MG63 (cell line): ENCODE measurements at regions not wholly inside any gene's neighbourhood (a gene's known extent, or its start where the extent isn't known, plus 50 kb on each side); places are given as distances from the start of the nearest gene placed in this dataset.
A peak's percentile ranks its signal among the peaks of the same experiment; 100 is the strongest.
"Not testable (repeated sequence)": the region's sequence is repeated elsewhere in the genome, so short reads cannot be mapped to it uniquely, and the experiment has no call there.

Source experiments
- DNase-seq: peaks from one replicate; pipeline ENCODE4 v3.0.0-alpha.2; 2020
- H3K27me3 ChIP-seq: fragments of 250-450 bp; sonication (Bioruptor Pico); 2 replicates; pipeline ENCODE4 v1.5.1; 2020; ENCODE audit warnings: mild to moderate bottlenecking, moderate library complexity
- H3K36me3 ChIP-seq: fragments of 250-450 bp; sonication (Bioruptor Pico); 2 replicates; pipeline ENCODE4 v1.5.1; 2020; ENCODE audit warnings: mild to moderate bottlenecking, moderate library complexity
- H3K4me3 ChIP-seq: fragments of 250-450 bp; sonication (Bioruptor Pico); 2 replicates; pipeline ENCODE4 v1.5.1; 2020; ENCODE audit warnings: mild to moderate bottlenecking, moderate library complexity
- H3K9me3 ChIP-seq: fragments of 250-450 bp; sonication (Bioruptor Pico); 2 replicates; pipeline ENCODE4 v1.5.1; 2020; ENCODE audit warnings: mild to moderate bottlenecking, moderate library complexity

- Histone ChIP-seq H3K36me3 (no peaks in the 10 kb centered on the region), H3K27me3 (no peaks in the 10 kb centered on the region), H3K4me3 (no peak overlapping the region), H3K9me3 (no peaks in the 10 kb centered on the region)
- DNase-seq: peak; percentile 37
Measured at GRCh38 chr5:9785751-9786150, 155.6 kb upstream of the TAS2R1 start.

- no peak for DNase-seq
- Histone ChIP-seq H3K9me3 (peaks cover 3% of the 10 kb centered on the region; the same call in 1 of the 2 replicates), H3K36me3 (no peaks in the 10 kb centered on the region), H3K4me3 (no peak overlapping the region), H3K27me3 (no peaks in the 10 kb centered on the region)
Measured at GRCh38 chr5:9784231-9784630, 154.1 kb upstream of the TAS2R1 start.

DNA sequence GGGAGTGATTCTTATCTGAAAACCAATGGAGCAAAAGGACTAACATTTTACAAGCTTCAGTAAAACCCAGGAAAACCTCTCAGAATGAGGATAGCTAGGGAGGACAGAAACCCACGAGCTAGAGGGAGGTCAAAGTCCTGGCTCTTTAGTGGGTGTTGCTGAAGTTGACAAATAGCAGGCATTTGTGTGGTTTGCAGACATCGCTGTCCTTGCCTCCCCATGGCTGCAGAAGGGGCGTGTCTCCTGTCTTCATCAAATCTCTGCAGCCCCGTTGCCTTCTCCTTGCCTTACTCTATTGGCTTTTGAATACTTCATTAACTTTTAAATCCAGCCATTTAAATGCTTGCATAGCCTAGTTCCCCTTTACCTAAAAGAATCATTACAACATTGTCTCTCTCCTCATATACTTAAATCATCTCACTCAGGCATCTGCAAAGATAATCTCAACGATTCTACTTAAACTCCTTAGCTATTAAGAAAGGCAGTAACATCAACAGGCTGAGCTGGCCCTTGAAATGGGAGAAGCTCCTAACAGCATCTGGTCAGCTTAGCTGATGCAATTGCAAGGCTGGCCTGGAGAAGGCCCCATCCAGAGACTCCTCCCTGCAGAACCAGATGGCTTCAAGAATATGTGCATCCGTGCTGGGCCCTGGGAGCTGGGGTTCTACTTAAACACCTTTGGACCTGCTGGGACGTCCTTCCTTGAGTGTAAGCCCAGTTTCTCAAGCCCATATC, 152.8 kb upstream of the TAS2R1 start:
- Histone ChIP-seq H3K36me3 (no peaks in the 10 kb centered on the region), H3K27me3 (no peaks in the 10 kb centered on the region), H3K9me3 (peaks cover 7% of the 10 kb centered on the region; the same call in 1 of the 2 replicates), H3K4me3 (no peak overlapping the region)
- peak; percentile 63 for DNase-seq

DNA sequence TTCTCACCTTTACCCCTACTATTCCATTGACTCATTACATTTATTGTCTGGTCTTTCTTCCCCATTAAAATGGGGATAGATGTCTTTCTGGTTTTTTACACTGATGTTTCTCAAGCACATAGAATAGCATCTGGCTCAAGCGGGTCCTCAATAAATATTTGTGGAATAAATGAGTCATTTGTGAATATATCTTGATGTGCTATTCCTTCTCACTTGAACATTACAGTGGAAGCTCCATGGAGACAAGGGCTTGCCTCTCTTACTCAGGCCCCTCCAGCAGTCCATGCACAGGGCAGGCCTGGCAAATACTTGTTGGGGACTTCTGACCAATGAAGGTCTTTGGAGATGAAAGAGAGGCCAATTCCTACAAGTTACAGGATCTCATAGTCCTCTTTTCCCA, 151.7 kb upstream of the TAS2R1 start:
- H3K27me3 ChIP-seq: no peaks in the 10 kb centered on the region
- DNase-seq: no peak
- no peak overlapping the region for H3K4me3 ChIP-seq
- H3K36me3 ChIP-seq: no peaks in the 10 kb centered on the region
- peaks cover 7% of the 10 kb centered on the region; the same call in 1 of the 2 replicates for H3K9me3 ChIP-seq

DNA sequence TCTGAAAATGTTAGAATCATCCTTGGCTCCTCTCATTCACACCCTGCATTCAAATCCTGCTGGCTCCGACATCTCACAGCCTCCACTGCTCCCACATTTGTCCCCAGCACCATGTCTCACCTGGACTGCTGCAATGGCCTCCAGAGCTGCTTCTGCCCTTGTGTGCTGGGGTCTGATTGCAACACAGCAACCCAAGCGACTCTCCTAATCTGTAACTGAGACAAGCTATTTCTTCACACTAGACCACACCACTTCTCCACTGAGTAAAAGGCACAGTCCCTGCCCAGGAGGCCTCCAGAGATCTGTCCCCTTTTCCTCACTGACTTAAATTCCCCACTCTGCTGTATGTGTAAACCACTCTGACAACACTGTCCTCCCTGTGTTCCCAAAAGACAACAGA, 151.1 kb upstream of the TAS2R1 start:
- Histone ChIP-seq H3K4me3 (no peak overlapping the region), H3K27me3 (no peaks in the 10 kb centered on the region), H3K9me3 (peaks cover 7% of the 10 kb centered on the region; the same call in 1 of the 2 replicates), H3K36me3 (no peaks in the 10 kb centered on the region)
- DNase-seq: no peak

- Histone ChIP-seq H3K36me3 (no peaks in the 10 kb centered on the region), H3K9me3 (peaks cover 7% of the 10 kb centered on the region; the same call in 1 of the 2 replicates), H3K4me3 (no peak overlapping the region), H3K27me3 (no peaks in the 10 kb centered on the region)
- no peak for DNase-seq
Measured at GRCh38 chr5:9780501-9780900, 150.3 kb upstream of the TAS2R1 start.

- Histone ChIP-seq H3K9me3 (peaks cover 23% of the 10 kb centered on the region), H3K4me3 (no peak overlapping the region), H3K27me3 (no peaks in the 10 kb centered on the region), H3K36me3 (no peaks in the 10 kb centered on the region)
- no peak for DNase-seq
Measured at GRCh38 chr5:9776525-9776924, 146.4 kb upstream of the TAS2R1 start.

GRCh38 chr5:9775339-9775738, 145.2 kb upstream of the TAS2R1 start:
- Histone ChIP-seq H3K4me3 (no peak overlapping the region), H3K9me3 (peaks cover 26% of the 10 kb centered on the region), H3K27me3 (no peaks in the 10 kb centered on the region), H3K36me3 (no peaks in the 10 kb centered on the region)
- DNase-seq: no peak

DNA sequence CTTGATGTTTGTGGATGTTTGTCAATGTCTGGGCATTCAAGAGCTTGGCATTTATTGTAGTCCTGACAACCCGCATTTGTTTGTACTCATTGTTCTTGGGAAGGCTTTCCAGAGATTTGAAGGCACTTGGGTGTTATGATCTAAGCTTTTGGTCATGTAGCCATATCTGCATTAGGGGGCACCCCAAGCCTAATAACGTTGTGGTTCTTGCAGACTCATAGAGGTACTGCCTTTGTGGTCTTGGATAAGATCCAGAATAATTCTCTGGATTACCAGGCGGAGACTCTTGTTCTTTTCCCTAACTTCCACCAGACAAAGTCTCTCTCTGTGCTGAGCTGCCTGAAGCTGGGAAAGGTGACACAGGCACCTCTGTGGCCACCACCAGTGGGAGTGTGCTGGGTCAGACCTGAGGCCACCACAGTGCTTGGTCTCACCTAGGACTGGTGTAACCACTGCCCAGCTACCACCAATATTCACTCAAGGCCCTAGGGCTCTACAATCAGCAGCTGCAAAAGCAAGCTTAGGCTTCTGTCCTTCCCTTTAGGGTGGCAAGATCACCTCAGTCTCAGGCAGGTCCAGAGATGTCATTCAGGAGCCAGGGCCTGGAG, 144.4 kb upstream of the TAS2R1 start:
- Histone ChIP-seq H3K36me3 (no peaks in the 10 kb centered on the region), H3K9me3 (peaks cover 25% of the 10 kb centered on the region), H3K27me3 (no peaks in the 10 kb centered on the region), H3K4me3 (no peak overlapping the region)
- DNase-seq: no peak

DNA sequence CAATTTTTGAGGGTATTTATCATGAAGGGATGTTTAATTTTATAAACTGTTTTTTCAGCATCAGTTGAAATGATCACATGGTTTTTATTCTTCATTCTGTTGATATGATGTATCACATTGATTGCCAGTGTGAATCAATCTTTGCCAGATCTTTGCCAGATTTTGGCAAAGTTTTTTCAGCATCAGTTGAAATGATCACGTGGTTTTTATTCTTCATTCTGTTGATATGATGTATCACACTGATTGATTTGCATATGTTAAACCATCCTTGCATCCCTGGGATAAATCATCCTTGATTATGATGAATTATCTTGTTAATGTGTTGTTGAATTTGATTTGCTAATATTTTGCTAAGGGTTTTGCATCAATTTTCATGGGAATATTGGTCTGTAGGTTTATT, 140.9 kb upstream of the TAS2R1 start:
- DNase-seq: no peak
- Histone ChIP-seq H3K36me3 (no peaks in the 10 kb centered on the region), H3K27me3 (no peaks in the 10 kb centered on the region), H3K9me3 (peaks cover 20% of the 10 kb centered on the region), H3K4me3 (no peak overlapping the region)

DNA sequence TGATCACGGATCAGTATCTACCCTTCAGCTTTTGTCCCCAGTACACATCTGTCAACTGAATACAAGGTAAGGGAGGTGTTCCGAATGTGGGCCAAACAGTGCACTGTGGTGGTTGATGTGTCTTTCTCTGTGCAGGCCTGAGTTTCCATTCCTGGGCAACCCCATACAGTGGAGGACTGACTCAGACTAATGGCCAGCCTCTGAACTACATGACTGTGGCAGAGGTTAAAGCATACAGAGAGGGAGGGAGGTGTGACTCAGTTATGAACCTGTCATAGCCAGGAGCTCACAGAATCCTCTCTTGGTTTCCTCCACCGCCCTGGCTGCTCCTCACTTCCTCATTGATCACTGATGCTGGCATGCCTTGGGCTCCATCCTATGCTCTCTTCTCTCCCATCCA, 136.4 kb upstream of the TAS2R1 start:
- no peak overlapping the region for H3K4me3 ChIP-seq
- peaks cover 4% of the 10 kb centered on the region; the same call in 1 of the 2 replicates for H3K9me3 ChIP-seq
- H3K36me3 ChIP-seq: no peaks in the 10 kb centered on the region
- DNase-seq: peak; percentile 60
- no peaks in the 10 kb centered on the region for H3K27me3 ChIP-seq

DNA sequence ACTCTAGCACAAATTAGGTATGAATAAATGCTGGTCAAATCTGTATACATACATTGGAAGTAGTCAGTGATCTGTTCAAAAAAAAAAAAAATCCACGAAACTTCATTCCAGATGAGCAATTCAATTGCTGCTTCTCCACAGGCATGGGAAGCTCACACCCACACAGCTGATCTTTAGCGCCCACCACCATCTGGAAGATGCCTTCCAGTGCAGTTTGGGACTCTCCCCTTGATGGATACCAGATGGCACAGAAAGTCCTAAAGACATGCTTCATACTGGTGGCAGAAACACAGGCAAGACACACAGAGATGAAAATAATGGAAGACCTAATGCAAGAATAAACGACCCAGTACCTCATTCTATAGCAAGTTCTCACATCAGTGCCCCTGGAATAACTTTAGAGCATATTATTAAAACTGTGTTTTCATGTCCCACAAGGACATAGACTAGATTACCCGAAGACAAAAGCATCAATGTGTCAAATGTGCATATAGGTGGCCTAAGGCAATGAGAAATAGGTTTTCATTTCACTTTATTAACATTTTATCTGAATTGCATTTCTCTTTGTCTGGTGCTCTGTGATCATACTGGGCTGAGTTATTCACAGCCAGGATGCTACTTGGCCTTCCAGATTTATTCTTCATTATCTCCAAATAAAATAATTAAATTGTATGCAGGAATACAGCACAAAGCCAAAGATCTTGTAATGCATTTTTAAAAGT, 135.4 kb upstream of the TAS2R1 start:
- H3K9me3 ChIP-seq: no peaks in the 10 kb centered on the region
- no peak for DNase-seq
- no peak overlapping the region for H3K4me3 ChIP-seq
- H3K27me3 ChIP-seq: no peaks in the 10 kb centered on the region
- H3K36me3 ChIP-seq: no peaks in the 10 kb centered on the region

- DNase-seq: no peak
- H3K36me3 ChIP-seq: no peaks in the 10 kb centered on the region
- no peaks in the 10 kb centered on the region for H3K27me3 ChIP-seq
- no peak overlapping the region for H3K4me3 ChIP-seq
- no peaks in the 10 kb centered on the region for H3K9me3 ChIP-seq
Measured at GRCh38 chr5:9761706-9762105, 131.6 kb upstream of the TAS2R1 start.

- H3K9me3 ChIP-seq, H3K36me3 ChIP-seq, DNase-seq, H3K4me3 ChIP-seq, H3K27me3 ChIP-seq: not testable (repeated sequence)
Measured at GRCh38 chr5:9752670-9753069, 122.5 kb upstream of the TAS2R1 start.

GRCh38 chr5:9743507-9743906, 113.4 kb upstream of the TAS2R1 start:
- no peak for DNase-seq
- no peaks in the 10 kb centered on the region for H3K27me3 ChIP-seq
- H3K9me3 ChIP-seq: peaks cover 9% of the 10 kb centered on the region
- no peak overlapping the region for H3K4me3 ChIP-seq
- H3K36me3 ChIP-seq: no peaks in the 10 kb centered on the region

GRCh38 chr5:9742848-9743247, 112.7 kb upstream of the TAS2R1 start:
- no peak for DNase-seq
- H3K4me3 ChIP-seq: no peak overlapping the region
- H3K9me3 ChIP-seq: peaks cover 9% of the 10 kb centered on the region
- H3K27me3 ChIP-seq: no peaks in the 10 kb centered on the region
- H3K36me3 ChIP-seq: no peaks in the 10 kb centered on the region

- Histone ChIP-seq H3K4me3 (no peak overlapping the region), H3K9me3 (no peaks in the 10 kb centered on the region), H3K27me3 (no peaks in the 10 kb centered on the region), H3K36me3 (no peaks in the 10 kb centered on the region)
- no peak for DNase-seq
Measured at GRCh38 chr5:9739135-9739534, 109.0 kb upstream of the TAS2R1 start.
